HFFc6 (cell line): ENCODE measurements at regions not wholly inside any gene's neighbourhood (a gene's known extent, or its start where the extent isn't known, plus 50 kb on each side); places are given as distances from the start of the nearest gene placed in this dataset.
"Not testable (repeated sequence)": the region's sequence is repeated elsewhere in the genome, so short reads cannot be mapped to it uniquely, and the experiment has no call there.

Experiments
- DNase-seq: peaks from one replicate; pipeline ENCODE4 v3.0.0-alpha.2; 2018
- H3K27ac Mint-ChIP-seq: 2 replicates; pipeline ENCODE4 v1.8.0; 2020; ENCODE audit warnings: mild to moderate bottlenecking, mixed read lengths
- H3K27me3 Mint-ChIP-seq: 2 replicates; pipeline ENCODE4 v1.8.0; 2021; ENCODE audit warnings: mild to moderate bottlenecking, moderate library complexity, mixed read lengths; ENCODE audit not compliant: insufficient read depth
- H3K36me3 Mint-ChIP-seq: 2 replicates; pipeline ENCODE4 v1.8.0; 2021; ENCODE audit warnings: low read depth, mixed read lengths
- H3K4me1 Mint-ChIP-seq: 2 replicates; pipeline ENCODE4 v1.8.0; 2020; ENCODE audit warnings: low read depth, mixed read lengths
- H3K4me3 Mint-ChIP-seq: 2 replicates; pipeline ENCODE4 v1.8.0; 2020; ENCODE audit warnings: mild to moderate bottlenecking, moderate library complexity, mixed read lengths
- H3K9me3 Mint-ChIP-seq: 2 replicates; pipeline ENCODE4 v1.8.0; 2020; ENCODE audit warnings: mild to moderate bottlenecking, mixed read lengths
- TF ChIP-seq, protein P1 (sequence below): fragments of 200-600 bp; sonication (generic); IDR thresholded peaks from 2 replicates; pipeline ENCODE4 v1.5.0; 2021; ENCODE audit warnings: antibody characterized with exemption, mild to moderate bottlenecking

DNA sequence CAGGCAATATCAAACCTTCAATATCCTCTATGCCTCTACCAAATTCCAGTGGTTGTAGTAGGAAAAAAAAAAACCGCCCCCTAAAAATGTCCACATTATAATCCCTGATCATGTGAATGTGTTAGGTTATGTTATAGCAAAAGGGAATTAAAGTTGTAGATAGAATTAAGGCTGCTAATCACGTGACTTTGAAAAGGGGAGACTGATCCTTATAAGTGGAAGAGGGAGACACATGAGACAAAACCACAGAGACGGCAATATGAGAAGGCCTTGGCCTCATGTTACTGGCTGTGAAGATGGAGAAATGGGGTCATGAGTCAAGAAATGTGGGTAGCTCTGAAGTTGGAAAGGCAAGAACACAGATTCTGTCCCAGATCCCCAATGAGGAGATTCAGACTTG lies 1711.3 kb downstream of the KHDRBS2 start:
- H3K4me1 Mint-ChIP-seq = peaks cover 14% of the 10 kb centered on the region
- peaks cover 10% of the 10 kb centered on the region for H3K9me3 Mint-ChIP-seq
- not testable (repeated sequence) for H3K27ac Mint-ChIP-seq, H3K27me3 Mint-ChIP-seq, H3K4me3 Mint-ChIP-seq, H3K36me3 Mint-ChIP-seq, DNase-seq

DNA sequence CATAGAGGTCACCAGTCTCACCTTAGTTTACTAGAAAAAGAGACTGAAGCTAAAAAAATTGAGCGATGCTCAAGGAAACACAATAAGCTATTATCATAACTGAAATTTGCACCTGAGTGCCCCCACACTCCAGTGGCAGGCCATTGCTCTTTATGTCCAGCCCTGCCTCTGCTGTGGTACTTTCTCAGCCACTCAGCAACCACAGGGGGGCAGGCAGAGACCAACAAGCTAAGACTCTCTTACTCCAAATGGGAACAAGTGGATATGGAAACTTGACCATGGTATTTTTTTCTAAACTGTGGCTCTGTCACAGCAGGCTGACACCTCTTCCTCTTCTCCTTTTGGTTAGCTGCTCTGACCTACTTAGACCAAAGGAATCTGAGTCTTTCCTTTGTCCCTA lies 1713.4 kb downstream of the KHDRBS2 start:
- not testable (repeated sequence) for H3K36me3 Mint-ChIP-seq, H3K27me3 Mint-ChIP-seq, DNase-seq, H3K27ac Mint-ChIP-seq, H3K4me3 Mint-ChIP-seq
- Mint-ChIP-seq H3K4me1 (peaks cover 19% of the 10 kb centered on the region), H3K9me3 (peaks cover 13% of the 10 kb centered on the region)
- TF ChIP-seq, protein P1, sequence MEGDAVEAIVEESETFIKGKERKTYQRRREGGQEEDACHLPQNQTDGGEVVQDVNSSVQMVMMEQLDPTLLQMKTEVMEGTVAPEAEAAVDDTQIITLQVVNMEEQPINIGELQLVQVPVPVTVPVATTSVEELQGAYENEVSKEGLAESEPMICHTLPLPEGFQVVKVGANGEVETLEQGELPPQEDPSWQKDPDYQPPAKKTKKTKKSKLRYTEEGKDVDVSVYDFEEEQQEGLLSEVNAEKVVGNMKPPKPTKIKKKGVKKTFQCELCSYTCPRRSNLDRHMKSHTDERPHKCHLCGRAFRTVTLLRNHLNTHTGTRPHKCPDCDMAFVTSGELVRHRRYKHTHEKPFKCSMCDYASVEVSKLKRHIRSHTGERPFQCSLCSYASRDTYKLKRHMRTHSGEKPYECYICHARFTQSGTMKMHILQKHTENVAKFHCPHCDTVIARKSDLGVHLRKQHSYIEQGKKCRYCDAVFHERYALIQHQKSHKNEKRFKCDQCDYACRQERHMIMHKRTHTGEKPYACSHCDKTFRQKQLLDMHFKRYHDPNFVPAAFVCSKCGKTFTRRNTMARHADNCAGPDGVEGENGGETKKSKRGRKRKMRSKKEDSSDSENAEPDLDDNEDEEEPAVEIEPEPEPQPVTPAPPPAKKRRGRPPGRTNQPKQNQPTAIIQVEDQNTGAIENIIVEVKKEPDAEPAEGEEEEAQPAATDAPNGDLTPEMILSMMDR = peak; percentile 29

DNA sequence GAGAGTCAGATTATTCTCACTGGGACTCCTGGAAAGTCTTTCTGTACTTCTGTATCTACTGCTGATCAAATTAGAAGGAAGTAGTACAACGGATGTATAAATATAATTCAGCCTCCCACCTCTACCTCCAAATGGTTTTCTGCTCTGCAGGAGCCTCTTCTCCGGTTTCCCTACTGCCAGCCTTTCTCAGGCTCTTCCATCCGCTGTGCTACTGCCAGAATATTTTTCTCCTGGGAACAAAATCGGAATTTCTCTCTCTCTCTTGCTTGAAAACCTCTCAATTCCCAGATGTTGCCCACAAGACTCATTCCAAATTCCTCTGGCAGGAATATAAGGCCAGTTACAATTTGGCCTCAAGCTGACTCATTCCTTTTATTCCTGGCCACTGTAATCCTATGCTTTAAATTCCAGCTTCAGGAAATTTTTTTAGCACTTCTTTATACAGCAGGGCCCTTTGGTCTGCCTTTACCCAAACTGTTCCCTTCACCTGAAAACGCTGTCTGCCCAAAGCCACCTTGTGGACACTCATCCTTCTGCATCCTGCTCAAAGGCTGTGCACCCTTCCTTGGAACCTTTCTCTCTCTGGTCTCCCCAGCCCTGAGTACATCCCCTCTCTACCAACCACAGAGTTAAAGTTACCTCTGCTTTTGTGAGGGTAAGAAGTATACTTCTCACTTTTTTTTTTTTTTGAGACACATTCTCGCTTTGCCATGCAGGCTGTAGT lies 1714.6 kb downstream of the KHDRBS2 start:
- H3K4me1 Mint-ChIP-seq = peaks cover 29% of the 10 kb centered on the region
- peak overlapping the region; percentile 6; the same call in 1 of the 2 replicates for H3K27ac Mint-ChIP-seq
- H3K27me3 Mint-ChIP-seq, H3K4me3 Mint-ChIP-seq, H3K36me3 Mint-ChIP-seq, DNase-seq: not testable (repeated sequence)
- TF ChIP-seq, protein P1 = peak; percentile 21; the same call in 1 of the 2 replicates
- peaks cover 15% of the 10 kb centered on the region for H3K9me3 Mint-ChIP-seq

DNA sequence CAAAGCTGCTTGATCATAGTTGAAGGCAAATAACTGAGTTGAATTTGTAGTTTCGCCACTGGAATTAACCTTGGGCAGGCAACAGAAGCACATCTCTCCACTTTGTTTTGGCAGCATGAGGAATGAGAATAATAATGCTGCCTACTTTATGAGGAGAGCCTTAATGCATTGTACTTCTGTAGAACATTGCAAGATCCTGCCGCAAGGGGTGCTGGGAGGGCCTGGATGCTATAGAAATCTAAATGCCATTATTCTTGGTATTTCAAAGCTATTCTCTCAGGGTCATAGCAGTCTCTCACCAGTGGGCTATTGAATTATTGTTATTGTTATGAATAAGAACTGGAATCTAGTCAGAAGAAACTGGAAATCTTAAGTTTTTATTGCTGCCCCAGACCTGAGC lies 1715.4 kb downstream of the KHDRBS2 start:
- TF ChIP-seq, protein P1 = peak; percentile 12; the same call in 1 of the 2 replicates
- H3K4me3 Mint-ChIP-seq, DNase-seq, H3K9me3 Mint-ChIP-seq, H3K27me3 Mint-ChIP-seq, H3K36me3 Mint-ChIP-seq, H3K27ac Mint-ChIP-seq: not testable (repeated sequence)
- peaks cover 30% of the 10 kb centered on the region for H3K4me1 Mint-ChIP-seq

DNA sequence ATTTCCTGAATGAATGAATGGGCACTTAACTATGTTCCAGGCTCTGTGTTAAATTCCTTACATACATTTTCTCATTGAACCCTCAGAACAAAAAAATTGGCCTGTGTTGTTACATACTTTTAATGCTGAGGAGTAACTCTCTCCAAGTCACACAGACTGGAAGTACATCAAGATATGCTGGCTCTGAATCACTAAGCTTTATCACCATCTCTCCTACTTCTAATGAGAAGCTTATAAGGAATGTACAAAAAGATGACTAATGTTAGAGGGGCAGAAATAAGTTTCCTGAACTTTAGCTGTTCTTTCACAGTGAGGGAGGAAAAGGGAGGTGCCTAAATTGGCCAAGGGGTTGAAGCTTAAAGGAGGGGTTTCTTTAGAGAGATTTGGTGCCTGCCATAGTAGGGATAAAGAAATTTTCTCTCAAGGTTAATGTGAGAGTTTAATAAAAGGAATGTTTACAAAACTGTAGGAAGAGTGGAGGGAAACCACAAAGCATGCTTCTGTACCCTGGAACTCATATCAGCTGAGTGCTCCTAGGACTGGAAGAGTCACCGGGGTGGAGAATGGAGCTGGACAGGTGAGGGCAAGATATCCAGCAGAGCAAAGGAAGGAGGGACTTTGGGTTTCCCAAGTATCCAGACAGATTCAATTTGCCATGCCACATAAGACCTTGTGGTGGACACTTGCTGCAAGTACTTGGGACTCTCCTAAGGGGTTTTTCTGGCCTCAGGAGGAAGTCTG lies 1718.4 kb downstream of the KHDRBS2 start:
- DNase-seq = peak; percentile 44
- H3K36me3 Mint-ChIP-seq, H3K4me3 Mint-ChIP-seq, H3K9me3 Mint-ChIP-seq, H3K27me3 Mint-ChIP-seq: not testable (repeated sequence)
- peaks cover 30% of the 10 kb centered on the region for H3K4me1 Mint-ChIP-seq
- peak overlapping the region; percentile 63 for H3K27ac Mint-ChIP-seq

DNA sequence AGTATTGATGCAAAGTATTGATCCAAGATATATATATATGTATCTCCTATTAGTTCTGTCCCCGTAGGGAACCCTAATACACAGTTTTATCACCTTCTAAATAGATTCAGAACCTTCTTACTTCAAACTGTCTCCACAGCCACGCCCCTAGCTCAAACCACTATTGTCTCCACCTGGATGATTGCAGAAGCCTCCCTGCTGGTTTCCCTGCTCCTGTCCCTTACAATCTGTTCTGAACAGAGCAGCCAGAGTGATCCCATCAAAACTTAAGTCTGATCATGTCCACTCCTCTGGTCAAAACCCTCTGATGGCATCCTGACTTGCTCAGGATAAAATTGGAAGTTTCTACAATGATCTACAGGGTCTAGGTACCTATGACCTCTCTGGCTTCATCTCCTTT lies 1719.6 kb downstream of the KHDRBS2 start:
- DNase-seq, H3K27me3 Mint-ChIP-seq: not testable (repeated sequence)

DNA sequence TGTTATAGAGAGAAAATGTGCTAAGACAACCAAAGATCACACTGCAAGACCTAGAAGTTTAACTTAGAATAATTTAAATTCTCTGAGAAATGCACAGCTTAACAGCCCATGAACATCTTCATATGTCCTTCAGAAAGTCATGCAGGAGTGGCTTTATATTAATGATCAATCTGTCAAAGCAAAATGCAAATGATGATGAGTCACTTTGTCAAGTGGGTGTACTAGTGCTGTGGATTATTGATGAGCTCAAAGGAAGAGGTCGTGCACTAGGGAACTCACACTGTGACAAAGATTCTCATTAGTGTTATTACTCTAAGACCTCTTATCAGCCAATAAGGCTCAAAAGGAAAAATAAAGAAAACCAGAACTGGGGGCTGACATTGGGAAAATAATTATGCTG lies 1726.3 kb downstream of the KHDRBS2 start:
- H3K4me3 Mint-ChIP-seq = not testable (repeated sequence)

More for the DNA sequence above, 1719.6 kb downstream of the KHDRBS2 start:
- H3K4me1 Mint-ChIP-seq = peaks cover 24% of the 10 kb centered on the region
- H3K36me3 Mint-ChIP-seq, H3K9me3 Mint-ChIP-seq, H3K4me3 Mint-ChIP-seq, H3K27ac Mint-ChIP-seq: not testable (repeated sequence)

DNA sequence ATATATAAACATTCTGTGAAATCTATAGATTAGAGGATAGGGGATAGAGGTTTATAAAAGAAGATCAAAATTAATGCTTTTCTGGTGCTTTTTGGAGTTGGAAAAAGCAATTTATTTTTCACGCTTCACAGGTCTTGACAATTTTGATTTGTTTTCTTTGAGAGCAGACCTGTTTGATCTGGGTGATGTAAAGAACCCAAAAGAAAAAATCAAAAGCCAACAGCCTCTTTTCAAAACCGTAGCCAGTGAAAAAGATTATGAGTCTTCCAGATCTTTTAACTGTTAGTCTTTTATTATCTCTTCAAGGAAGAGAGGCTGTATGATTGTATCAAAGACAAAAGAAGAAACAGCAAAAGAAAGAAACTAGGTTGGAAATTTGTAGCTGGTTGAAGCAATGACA lies 1738.7 kb downstream of the KHDRBS2 start:
- not testable (repeated sequence) for H3K36me3 Mint-ChIP-seq, H3K4me1 Mint-ChIP-seq

More for the DNA sequence above, 1726.3 kb downstream of the KHDRBS2 start:
- not testable (repeated sequence) for H3K27ac Mint-ChIP-seq, DNase-seq, H3K4me1 Mint-ChIP-seq, H3K27me3 Mint-ChIP-seq, H3K36me3 Mint-ChIP-seq
- peaks cover 12% of the 10 kb centered on the region for H3K9me3 Mint-ChIP-seq

DNA sequence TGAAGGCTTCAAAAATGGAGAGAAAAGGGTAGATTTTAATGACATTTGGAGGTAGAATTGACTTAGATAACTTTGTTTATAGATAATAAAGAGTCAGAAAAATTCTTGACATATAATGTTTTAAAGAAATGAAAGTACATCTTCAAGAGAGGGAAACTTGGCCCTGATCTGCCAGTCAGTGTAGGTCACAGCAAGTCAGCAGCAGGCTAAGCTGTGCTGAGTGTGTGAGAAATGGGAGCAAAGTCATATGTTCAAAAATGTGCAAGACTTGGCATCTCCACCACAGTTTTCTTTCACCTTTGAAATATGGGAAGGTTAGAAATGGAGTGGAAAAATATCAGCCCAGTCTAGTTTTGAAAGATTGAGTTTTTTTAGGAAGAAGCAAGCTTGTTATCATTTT lies 1761.3 kb downstream of the KHDRBS2 start:
- DNase-seq, H3K4me1 Mint-ChIP-seq, H3K4me3 Mint-ChIP-seq, H3K9me3 Mint-ChIP-seq, H3K27me3 Mint-ChIP-seq, H3K27ac Mint-ChIP-seq, H3K36me3 Mint-ChIP-seq: not testable (repeated sequence)

More for the DNA sequence above, 1738.7 kb downstream of the KHDRBS2 start:
- not testable (repeated sequence) for H3K4me3 Mint-ChIP-seq, H3K27me3 Mint-ChIP-seq, H3K9me3 Mint-ChIP-seq, DNase-seq, H3K27ac Mint-ChIP-seq
